SK-N-MC (cell line): ENCODE measurements at regions not wholly inside any gene's neighbourhood (a gene's known extent, or its start where the extent isn't known, plus 50 kb on each side); places are given as distances from the start of the nearest gene placed in this dataset.

Source experiments
- DNase-seq: peaks from one replicate; pipeline ENCODE4 v3.0.0-alpha.2; 2011; ENCODE audit warnings: low read depth, low spot score
- H3K27ac ChIP-seq: fragments of 200-600 bp; sonication (generic); 2 replicates; pipeline ENCODE4 v1.5.1; 2016; ENCODE audit warnings: mixed run types
- H3K36me3 ChIP-seq: fragments of 200-600 bp; sonication (generic); 2 replicates; pipeline ENCODE4 v1.6.1; 2017; ENCODE audit warnings: antibody characterized with exemption, low read length, mixed read lengths; ENCODE audit not compliant: insufficient read depth
- H3K4me3 ChIP-seq: fragments of 200-600 bp; sonication (generic); 2 replicates; pipeline ENCODE4 v1.5.1; 2016
- H3K9ac ChIP-seq: fragments of 200-600 bp; sonication (generic); 2 replicates; pipeline ENCODE4 v1.8.0; 2017; ENCODE audit warnings: mixed run types, mixed read lengths; ENCODE audit not compliant: insufficient read length
- H3K9me3 ChIP-seq: fragments of 200-600 bp; sonication (generic); 2 replicates; pipeline ENCODE4 v1.6.1; 2017; ENCODE audit warnings: low read depth, mild to moderate bottlenecking, antibody characterized with exemption, low read length, moderate library complexity, mixed read lengths
- EZH2 ChIP-seq: fragments of 200-600 bp; sonication (generic); IDR thresholded peaks from one replicate; pipeline ENCODE4 v1.6.1; 2017; ENCODE audit warnings: antibody characterized with exemption
- FOXP2 ChIP-seq: optimal IDR thresholded peaks from 2 replicates; pipeline ENCODE3; 2011; ENCODE audit warnings: mild to moderate bottlenecking, moderate library complexity; ENCODE audit not compliant: insufficient read depth; ENCODE audit errors: extremely low read length, control extremely low read depth
- POLR2AphosphoS5 ChIP-seq: IDR thresholded peaks from 2 replicates; pipeline ENCODE4 v1.6.1; 2012; ENCODE audit warnings: mild to moderate bottlenecking, low read depth, low read length, borderline replicate concordance

- no peak overlapping the region for H3K4me3 ChIP-seq
- H3K9me3 ChIP-seq = no peaks in the 10 kb centered on the region
- DNase-seq = no peak
- no peak overlapping the region for H3K27ac ChIP-seq
- TF ChIP-seq POLR2AphosphoS5 = no peak
- H3K9ac ChIP-seq = no peak overlapping the region
- H3K36me3 ChIP-seq = no peaks in the 10 kb centered on the region
These were observed 92.7 kb downstream of the C12orf75 start for GRCh38 chr12:105423237-105423636.

- no peak overlapping the region for H3K9ac ChIP-seq
- no peak overlapping the region for H3K27ac ChIP-seq
- no peaks in the 10 kb centered on the region for H3K36me3 ChIP-seq
- H3K4me3 ChIP-seq = no peak overlapping the region
- no peak for DNase-seq
- TF ChIP-seq FOXP2 = no peak
- TF ChIP-seq POLR2AphosphoS5 = no peak
- no peak for TF ChIP-seq EZH2
- no peaks in the 10 kb centered on the region for H3K9me3 ChIP-seq
These were observed 93.4 kb downstream of the C12orf75 start for GRCh38 chr12:105423921-105424320.

- H3K4me3 ChIP-seq = no peak overlapping the region
- no peaks in the 10 kb centered on the region for H3K36me3 ChIP-seq
- H3K9me3 ChIP-seq = no peaks in the 10 kb centered on the region
- TF ChIP-seq FOXP2 (no peak), POLR2AphosphoS5 (no peak), EZH2 (no peak)
- H3K27ac ChIP-seq = no peak overlapping the region
- DNase-seq = no peak
- no peak overlapping the region for H3K9ac ChIP-seq
These were observed 95.0 kb downstream of the C12orf75 start for GRCh38 chr12:105425254-105426174.

GRCh38 chr12:105426766-105427165 lies 96.3 kb downstream of the C12orf75 start:
- no peak for DNase-seq
- Histone ChIP-seq H3K36me3 (no peaks in the 10 kb centered on the region), H3K27ac (no peak overlapping the region), H3K9ac (no peak overlapping the region), H3K9me3 (no peaks in the 10 kb centered on the region), H3K4me3 (no peak overlapping the region)
- TF ChIP-seq FOXP2 (no peak), EZH2 (no peak), POLR2AphosphoS5 (no peak)

GRCh38 chr12:105427883-105428282 lies 97.4 kb downstream of the C12orf75 start:
- no peak for DNase-seq
- H3K9me3 ChIP-seq = no peaks in the 10 kb centered on the region

GRCh38 chr12:105428793-105429395 lies 98.4 kb downstream of the C12orf75 start:
- Histone ChIP-seq H3K36me3 (no peaks in the 10 kb centered on the region), H3K27ac (no peak overlapping the region), H3K9me3 (no peaks in the 10 kb centered on the region), H3K4me3 (no peak overlapping the region), H3K9ac (no peak overlapping the region)
- no peak for DNase-seq
- TF ChIP-seq FOXP2 (no peak), POLR2AphosphoS5 (no peak), EZH2 (no peak)

More at GRCh38 chr12:105427883-105428282, 97.4 kb downstream of the C12orf75 start:
- Histone ChIP-seq H3K27ac (no peak overlapping the region), H3K36me3 (no peaks in the 10 kb centered on the region), H3K9ac (no peak overlapping the region), H3K4me3 (no peak overlapping the region)
- TF ChIP-seq POLR2AphosphoS5 = no peak
- no peak for TF ChIP-seq EZH2
- TF ChIP-seq FOXP2 = no peak

- no peak for DNase-seq
- Histone ChIP-seq H3K9ac (no peak overlapping the region), H3K9me3 (no peaks in the 10 kb centered on the region), H3K27ac (no peak overlapping the region), H3K4me3 (no peak overlapping the region), H3K36me3 (no peaks in the 10 kb centered on the region)
- no peak for TF ChIP-seq FOXP2
- TF ChIP-seq EZH2 = no peak
- TF ChIP-seq POLR2AphosphoS5 = no peak
These were observed 99.0 kb downstream of the C12orf75 start for GRCh38 chr12:105429511-105429910.

- no peak for DNase-seq
These were observed 101.1 kb downstream of the C12orf75 start for GRCh38 chr12:105431537-105432100.

More at GRCh38 chr12:105431537-105432100, 101.1 kb downstream of the C12orf75 start:
- Histone ChIP-seq H3K9me3 (no peaks in the 10 kb centered on the region), H3K4me3 (no peak overlapping the region), H3K9ac (no peak overlapping the region), H3K36me3 (no peaks in the 10 kb centered on the region), H3K27ac (no peak overlapping the region)
- TF ChIP-seq POLR2AphosphoS5 = no peak
- no peak for TF ChIP-seq EZH2
- no peak for TF ChIP-seq FOXP2
